H1 (cell line): ENCODE measurements at regions not wholly inside any gene's neighbourhood (a gene's known extent, or its start where the extent isn't known, plus 50 kb on each side); places are given as distances from the start of the nearest gene placed in this dataset.

ENCODE experiments used
- CTCF ChIA-PET: fragments of 300-600 bp; sonication (Branson Sonifier 250); formaldehyde crosslinking; loops from one replicate; lab custom pipeline; 2021; ENCODE audit not compliant: partially characterized antibody; lab: Charles Lee
- POLR2A ChIA-PET: fragments of 300-600 bp; sonication (Branson Sonifier 250); formaldehyde crosslinking; loops from one replicate; lab custom pipeline; 2021; ENCODE audit warnings: inconsistent platforms; ENCODE audit not compliant: partially characterized antibody; lab: Charles Lee
- DNase-seq, 2 experiments: peaks; one replicate each; pipeline versions ENCODE4 v3.0.0 to v3.0.0-alpha.2; 2010 to 2022; ENCODE audit warnings: low spot score in 2 of 2, low read depth in 1 of 2, mixed read lengths in 1 of 2
- FAIRE-seq: peaks from 2 replicates; lab custom pipeline; 2011; peaks lifted over from hg19 to GRCh38; lab: Jason Lieb, UNC
- H2AFZ ChIP-seq: 2 replicates; pipeline ENCODE4 v1.8.1; 2012; ENCODE audit warnings: low read length, inconsistent platforms
- H2AK5ac ChIP-seq: 2 replicates; pipeline ENCODE4 v1.6.1; 2013; ENCODE audit warnings: low read depth, low read length
- H2BK120ac ChIP-seq: replicated peaks from 2 replicates; pipeline ENCODE3; 2013; ENCODE audit warnings: low read depth, low read length, inconsistent platforms
- H2BK12ac ChIP-seq: 2 replicates; pipeline ENCODE4 v1.6.1; 2013; ENCODE audit warnings: low read depth, low read length
- H2BK15ac ChIP-seq: 2 replicates; pipeline ENCODE4 v1.6.1; 2013; ENCODE audit warnings: low read length
- H2BK20ac ChIP-seq: 2 replicates; pipeline ENCODE4 v1.6.1; 2013; ENCODE audit warnings: low read length
- H2BK5ac ChIP-seq: 2 replicates; pipeline ENCODE4 v1.6.1; 2013; ENCODE audit warnings: low read depth, low read length
- H3K14ac ChIP-seq: 2 replicates; pipeline ENCODE4 v1.6.1; 2013; ENCODE audit warnings: inconsistent platforms; ENCODE audit not compliant: insufficient read length
- H3K18ac ChIP-seq: 2 replicates; pipeline ENCODE4 v1.6.1; 2013; ENCODE audit warnings: low read length; ENCODE audit errors: extremely low read depth
- H3K23ac ChIP-seq: 2 replicates; pipeline ENCODE4 v1.6.1; 2013; ENCODE audit warnings: inconsistent platforms; ENCODE audit not compliant: insufficient read length
- H3K23me2 ChIP-seq: 2 replicates; pipeline ENCODE4 v1.6.1; 2013; ENCODE audit warnings: low read depth, low read length
- H3K27ac ChIP-seq: 2 replicates; pipeline ENCODE4 v1.6.1; 2011; ENCODE audit warnings: low read depth, low read length, inconsistent platforms
- H3K27me3 ChIP-seq, 4 experiments: replicated peaks in 1 of 4; 1 replicate in 1 of 4; 2 replicates in 3 of 4; pipeline versions ENCODE4 v1.6.1 to v1.8.1; 2011 to 2013; ENCODE audit warnings: low read length in 3 of 4, mild to moderate bottlenecking in 3 of 4, inconsistent platforms in 2 of 4, mixed read lengths in 2 of 4, moderate library complexity in 1 of 4; ENCODE audit not compliant: control insufficient read depth in 3 of 4, insufficient read depth in 3 of 4; ENCODE audit errors: extremely low read depth in 1 of 4
- H3K36me3 ChIP-seq, 4 experiments: 2 replicates each; pipeline versions ENCODE4 v1.6.1 to v1.8.1; 2011 to 2013; ENCODE audit warnings: mild to moderate bottlenecking in 4 of 4, low read length in 3 of 4, moderate library complexity in 2 of 4, control low read depth in 1 of 4, inconsistent platforms in 1 of 4; ENCODE audit not compliant: insufficient read depth in 4 of 4, control insufficient read depth in 2 of 4
- H3K4ac ChIP-seq: replicated peaks from 2 replicates; pipeline ENCODE3; 2013; ENCODE audit warnings: low read length, low read depth, mixed read lengths, inconsistent platforms; ENCODE audit not compliant: insufficient read length
- H3K4me1 ChIP-seq, 4 experiments: replicated peaks in 1 of 4; 1 replicate in 1 of 4; 2 replicates in 3 of 4; pipeline versions ENCODE4 v1.6.1 to v1.8.1; 2011 to 2013; ENCODE audit warnings: low read length in 3 of 4, inconsistent platforms in 2 of 4, mixed read lengths in 1 of 4; ENCODE audit not compliant: insufficient read depth in 4 of 4, control insufficient read depth in 3 of 4
- H3K4me2 ChIP-seq, 2 experiments: 2 replicates each; pipeline versions ENCODE4 v1.6.1 to v1.8.1; 2011 to 2013; ENCODE audit warnings: low read depth in 2 of 2, low read length in 2 of 2, control low read depth in 1 of 2, inconsistent platforms in 1 of 2, mild to moderate bottlenecking in 1 of 2; ENCODE audit not compliant: insufficient read depth in 1 of 2
- H3K4me3 ChIP-seq, 4 experiments: fragments of 200-600, 300-600 bp in 1 of 4; sonication (generic), shearing (Covaris generic), sonication (Bioruptor Twin) in 1 of 4; 2 replicates each; pipeline versions ENCODE4 v1.5.1 to v1.8.1; 2011 to 2016; ENCODE audit warnings: low read length in 4 of 4, low read depth in 3 of 4, control low read depth in 2 of 4, inconsistent platforms in 2 of 4, mild to moderate bottlenecking in 2 of 4, mixed read lengths in 1 of 4, moderate library complexity in 1 of 4; ENCODE audit not compliant: insufficient read depth in 2 of 4; ENCODE audit errors: extremely low read depth in 1 of 4
- H3K56ac ChIP-seq: replicated peaks from 2 replicates; pipeline ENCODE3; 2013; ENCODE audit warnings: low read depth, mild to moderate bottlenecking, mixed read lengths, low read length, inconsistent platforms; ENCODE audit not compliant: insufficient read length
- H3K79me1 ChIP-seq: 2 replicates; pipeline ENCODE4 v1.6.1; 2013; ENCODE audit warnings: low read depth, low read length, control low read depth
- H3K79me2 ChIP-seq, 2 experiments: 2 replicates each; pipeline versions ENCODE4 v1.6.1 to v1.8.1; 2012 to 2013; ENCODE audit warnings: low read length in 2 of 2, mild to moderate bottlenecking in 2 of 2, inconsistent platforms in 1 of 2; ENCODE audit not compliant: insufficient read depth in 2 of 2, control insufficient read depth in 1 of 2
- H3K9ac ChIP-seq, 4 experiments: replicated peaks in 1 of 4; 1 replicate in 1 of 4; 2 replicates in 3 of 4; pipeline versions ENCODE4 v1.6.1 to v1.8.1; 2011 to 2013; ENCODE audit warnings: low read depth in 3 of 4, low read length in 3 of 4, control low read depth in 2 of 4, mild to moderate bottlenecking in 2 of 4, moderate library complexity in 2 of 4, inconsistent platforms in 1 of 4; ENCODE audit errors: extremely low read depth in 1 of 4
- H3K9me3 ChIP-seq, 2 experiments: 2 replicates each; pipeline versions ENCODE4 v1.6.1 to v1.8.1; 2012 to 2013; ENCODE audit warnings: mild to moderate bottlenecking in 2 of 2, moderate library complexity in 2 of 2, control low read depth in 1 of 2, inconsistent platforms in 1 of 2, low read depth in 1 of 2, low read length in 1 of 2, mixed read lengths in 1 of 2; ENCODE audit not compliant: insufficient read depth in 2 of 2
- H4K20me1 ChIP-seq, 2 experiments: replicated peaks in 1 of 2; 2 replicates each; pipeline versions ENCODE3 to v1.8.1; 2011 to 2013; ENCODE audit warnings: inconsistent platforms in 2 of 2, low read length in 2 of 2, mild to moderate bottlenecking in 1 of 2; ENCODE audit not compliant: insufficient read depth in 2 of 2, control insufficient read depth in 1 of 2
- H4K5ac ChIP-seq: 2 replicates; pipeline ENCODE4 v1.6.1; 2013; ENCODE audit warnings: low read length, low read depth, mixed read lengths, inconsistent platforms; ENCODE audit not compliant: insufficient read length
- H4K8ac ChIP-seq: 2 replicates; pipeline ENCODE4 v1.8.0; 2013; ENCODE audit warnings: mild to moderate bottlenecking, moderate library complexity, low read length, inconsistent platforms; ENCODE audit not compliant: insufficient read depth; ENCODE audit errors: extremely low read depth
- H4K91ac ChIP-seq: replicated peaks from 2 replicates; pipeline ENCODE3; 2013; ENCODE audit warnings: low read length, mixed read lengths, inconsistent platforms; ENCODE audit not compliant: insufficient read length
- ASH2L ChIP-seq: fragments of 200-600, 300-600 bp; sonication (generic); IDR thresholded peaks from one replicate; pipeline ENCODE4 v1.7.1; 2017; ENCODE audit warnings: low read length
- E2F6 ChIP-seq: IDR thresholded peaks from 2 replicates; pipeline ENCODE4 v1.6.1; 2012; ENCODE audit warnings: inconsistent platforms
- JUND ChIP-seq: IDR thresholded peaks from 2 replicates; pipeline ENCODE4 v1.6.1; 2011; ENCODE audit warnings: mild to moderate bottlenecking, improper control_type of control experiment, low read length
- NRF1 ChIP-seq: IDR thresholded peaks from 2 replicates; pipeline ENCODE4 v1.6.1; 2011; ENCODE audit warnings: mild to moderate bottlenecking, low read depth, low read length, improper control_type of control experiment
- POLR2AphosphoS5 ChIP-seq: IDR thresholded peaks from 2 replicates; pipeline ENCODE4 v1.6.1; 2011; ENCODE audit warnings: low read depth, low read length
- SIN3A ChIP-seq, 2 experiments: IDR thresholded peaks in 1 of 2; conservative IDR thresholded peaks in 1 of 2; 2 replicates each; pipeline ENCODE4 v1.6.1; 2011 to 2012; ENCODE audit warnings: low read length in 2 of 2, improper control_type of control experiment in 1 of 2, low read depth in 1 of 2, mild to moderate bottlenecking in 1 of 2
- SIRT6 ChIP-seq: IDR thresholded peaks from one replicate; pipeline ENCODE4 v1.7.1; 2012; ENCODE audit warnings: low read length, inconsistent platforms
- SIX5 ChIP-seq: IDR thresholded peaks from 2 replicates; pipeline ENCODE4 v1.6.1; 2011; ENCODE audit warnings: mild to moderate bottlenecking, low read depth, low read length
- YY1 ChIP-seq: IDR thresholded peaks from 2 replicates; pipeline ENCODE4 v1.6.1; 2011; ENCODE audit warnings: low read depth, mild to moderate bottlenecking, low read length
- WGBS, 2 experiments: shearing (Covaris generic) in 1 of 2; methylation state at CpG; one replicate each; pipeline versions ENCODE4 v1.1.6 to v1.1.7; 2013 to 2015; ENCODE audit warnings: low lambda C conversion rate in 2 of 2, mixed read lengths in 2 of 2, inconsistent platforms in 1 of 2, low coverage in 1 of 2, missing lambda C conversion rate in 1 of 2; ENCODE audit not compliant: insufficient replicate concordance in 2 of 2, insufficient coverage in 1 of 2, insufficient read length in 1 of 2; ENCODE audit errors: extremely low coverage in 1 of 2, missing lambda C conversion rate in 1 of 2; 5-methylcytosine and 5-hydroxymethylcytosine counted together

GRCh38 chr12:116421785-116422538 lies 137.2 kb upstream of the MAP1LC3B2 start:
- no peak overlapping the region for H3K4me3 ChIP-seq
- CTCF ChIA-PET, result interaction anchor here (0.7 to 1.1 kb wide), 3 partner anchors 25 to 44 kb away, joined by 3 to 4 read pairs (median 3); no protein-coding TSS in a partner anchor
- WGBS, 2 experiments, result 97% methylated on average over 2 of the region's 2 CpGs; no CpG with 5 or more reads in 1 of the 2 experiments

More at GRCh38 chr12:116421785-116422538, 137.2 kb upstream of the MAP1LC3B2 start:
- Histone ChIP-seq H3K27ac (no peak overlapping the region), H3K79me2 (no peaks in the 10 kb centered on the region), H3K36me3 (no peaks in the 10 kb centered on the region), H3K23ac (no peak overlapping the region), H2BK20ac (no peak overlapping the region), H2AFZ (no peak overlapping the region), H3K79me1 (no peaks in the 10 kb centered on the region), H3K23me2 (no peaks in the 10 kb centered on the region), H2BK120ac (no peak overlapping the region), H3K4me1 (peaks cover 4 to 11% (median 7%) of the 10 kb centered on the region in 4 experiments; a peak in 4 of 7 replicates), H2AK5ac (no peak overlapping the region), H2BK15ac (no peak overlapping the region), H4K8ac (no peak overlapping the region), H3K9me3 (peaks cover 0 to 4% of the 10 kb centered on the region in 2 experiments; a peak in 2 of 4 replicates), H4K20me1 (no peaks in the 10 kb centered on the region), H3K4me2 (no peak overlapping the region), H3K9ac (no peak overlapping the region; a peak in 1 of 7 replicates), H3K27me3 (peaks cover 0 to 4% (median 0%) of the 10 kb centered on the region in 4 experiments; a peak in 1 of 7 replicates), H2BK12ac (no peak overlapping the region), H3K56ac (no peak overlapping the region), H2BK5ac (no peak overlapping the region), H4K91ac (no peak overlapping the region), H3K18ac (no peak overlapping the region), H4K5ac (no peak overlapping the region), H3K4ac (no peak overlapping the region), H3K14ac (no peak overlapping the region)
- no peak for TF ChIP-seq JUND
- no peak for TF ChIP-seq E2F6
- TF ChIP-seq SIN3A (conservative IDR thresholded peaks at IDR 0.05 in 1 of 2, IDR thresholded peaks at IDR 0.05 in 1 of 2; ENCODE audit: low read depth in 1 of 2, low read length in 2 of 2), result no peak
- TF ChIP-seq NRF1, result no peak
- no peak for TF ChIP-seq SIX5
- no peak for TF ChIP-seq ASH2L
- TF ChIP-seq YY1, result no peak
- TF ChIP-seq POLR2AphosphoS5, result no peak
- TF ChIP-seq SIRT6, result no peak
- DNase-seq (no peak), FAIRE-seq (no peak)
- POLR2A ChIA-PET, result no interaction called here
